HepG2 (cell line): ENCODE measurements at regions not wholly inside any gene's neighbourhood (a gene's known extent, or its start where the extent isn't known, plus 50 kb on each side); places are given as distances from the start of the nearest gene placed in this dataset.

Experiments used
- ATAC-seq: fragments of 200-7000 bp; cut with Tn5 transposase; 3 replicates; pipeline ENCODE4 v1.9.1; 2020; ENCODE audit warnings: mild to moderate bottlenecking, moderate library complexity
- BruUV-seq: library from RNA; stranded (reverse); fragments of 400-500 nt; replicated peaks from 2 replicates; lab custom pipeline; 2021; lab: Mats Ljungman, UMichigan
- CTCF ChIA-PET: fragments of 300-600 bp; formaldehyde crosslinking; extraction: SDS; loops from one replicate; lab custom pipeline; 2021; ENCODE audit warnings: low total read pairs, inconsistent platforms, low intra/inter-chr PET ratio; lab: Yijun Ruan, JAX
- POLR2A ChIA-PET: fragments of 350-600 bp; sonication (Branson Sonifier 250); formaldehyde crosslinking; loops from one replicate; lab custom pipeline; 2020; ENCODE audit warnings: antibody characterized with exemption, inconsistent platforms; lab: Yijun Ruan, JAX
- DNase-seq: peaks from one replicate; pipeline ENCODE4 v3.0.0-alpha.2; 2015; ENCODE audit warnings: low spot score
- FAIRE-seq: peaks from 3 replicates; lab custom pipeline; 2011; peaks lifted over from hg19 to GRCh38; lab: Jason Lieb, UNC
- H2AFZ ChIP-seq: one replicate; pipeline ENCODE4 v1.6.1; 2011; ENCODE audit warnings: low read length, inconsistent platforms
- H3K27ac ChIP-seq: fragments of 300-600 bp; 3 replicates; pipeline ENCODE4 v1.8.0; 2011; ENCODE audit warnings: mixed run types, mild to moderate bottlenecking, mixed read lengths, low read length, inconsistent platforms; ENCODE audit not compliant: insufficient read depth; ENCODE audit errors: extremely low read length
- H3K27me3 ChIP-seq, 2 experiments: fragments of 200-600 bp in 1 of 2; 2 replicates in 1 of 2; 3 replicates in 1 of 2; pipeline versions ENCODE4 v1.6.0 to v1.8.0; 2011; ENCODE audit warnings: low read length in 2 of 2, mild to moderate bottlenecking in 2 of 2, moderate library complexity in 2 of 2, inconsistent platforms in 1 of 2; ENCODE audit not compliant: insufficient read depth in 2 of 2, control insufficient read depth in 1 of 2
- H3K36me3 ChIP-seq, 2 experiments: fragments of 200-600 bp in 1 of 2; replicated peaks in 1 of 2; 2 replicates in 1 of 2; 3 replicates in 1 of 2; pipeline versions ENCODE4 v1.5.1 to v1.8.0; 2011; ENCODE audit warnings: low read length in 2 of 2, inconsistent platforms in 1 of 2; ENCODE audit not compliant: insufficient read depth in 2 of 2, control insufficient read depth in 1 of 2
- H3K4me1 ChIP-seq: 2 replicates; pipeline ENCODE4 v1.5.1; 2012; ENCODE audit warnings: low read length, inconsistent platforms; ENCODE audit not compliant: insufficient read depth
- H3K4me2 ChIP-seq: 2 replicates; pipeline ENCODE4 v1.6.0; 2011; ENCODE audit warnings: low read depth, low read length, inconsistent platforms
- H3K4me3 ChIP-seq, 3 experiments: fragments of 200-600 bp in 1 of 3; sonication (generic), shearing (Covaris generic) in 1 of 3; replicated peaks in 1 of 3; 2 replicates each; pipeline ENCODE4 v1.5.1; 2011 to 2016; ENCODE audit warnings: low read length in 3 of 3, inconsistent platforms in 2 of 3, low read depth in 2 of 3, mild to moderate bottlenecking in 2 of 3, control low read depth in 1 of 3, mixed read lengths in 1 of 3; ENCODE audit not compliant: insufficient read depth in 1 of 3
- H3K79me2 ChIP-seq: one replicate; pipeline ENCODE4 v1.6.1; 2011; ENCODE audit warnings: low read length, inconsistent platforms; ENCODE audit not compliant: insufficient read depth
- H3K9ac ChIP-seq: 2 replicates; pipeline ENCODE4 v1.6.0; 2011; ENCODE audit warnings: mild to moderate bottlenecking, low read depth, low read length, inconsistent platforms; ENCODE audit not compliant: insufficient read depth
- H3K9me3 ChIP-seq: 2 replicates; pipeline ENCODE4 v1.5.1; 2012; ENCODE audit warnings: mild to moderate bottlenecking, low read length
- H4K20me1 ChIP-seq: 2 replicates; pipeline ENCODE4 v1.6.0; 2011; ENCODE audit warnings: inconsistent platforms, mild to moderate bottlenecking, low read length, moderate library complexity; ENCODE audit not compliant: insufficient read depth
- AKAP8 ChIP-seq: sonication (generic); formaldehyde crosslinking; IDR thresholded peaks from 2 replicates; pipeline ENCODE4 v1.5.1; 2020; ENCODE audit warnings: mild to moderate bottlenecking, missing genetic modification reagents
- CCDC6 ChIP-seq: sonication (generic); formaldehyde crosslinking; IDR thresholded peaks from 2 replicates; pipeline ENCODE4 v1.8.1; 2022; ENCODE audit warnings: mild to moderate bottlenecking, missing genetic modification reagents, moderate library complexity
- FOXK2 ChIP-seq: fragments of 450-650 bp; IDR thresholded peaks from 2 replicates; pipeline ENCODE4 v1.6.1; 2016
- JARID2 ChIP-seq: sonication (generic); formaldehyde crosslinking; IDR thresholded peaks from 2 replicates; pipeline ENCODE4 v1.8.1; 2023; ENCODE audit warnings: missing genetic modification reagents, inconsistent platforms; ENCODE audit not compliant: insufficient replicate concordance
- NCOA1 ChIP-seq: sonication (generic); formaldehyde crosslinking; IDR thresholded peaks from 2 replicates; pipeline ENCODE4 v1.9.0; 2021; ENCODE audit warnings: missing genetic modification reagents
- PHF21A ChIP-seq: sonication (generic); formaldehyde crosslinking; IDR thresholded peaks from 2 replicates; pipeline ENCODE4 v1.5.0; 2020; ENCODE audit warnings: mild to moderate bottlenecking, missing genetic modification reagents
- RFXAP ChIP-seq: sonication (generic); formaldehyde crosslinking; IDR thresholded peaks from 2 replicates; pipeline ENCODE4 v1.4.0; 2020; ENCODE audit warnings: missing genetic modification reagents, borderline replicate concordance
- SCMH1 ChIP-seq: sonication (generic); formaldehyde crosslinking; IDR thresholded peaks from 2 replicates; pipeline ENCODE4 v1.9.0; 2021; ENCODE audit warnings: missing genetic modification reagents, mild to moderate bottlenecking, borderline replicate concordance
- TBL1XR1 ChIP-seq: fragments of 150-350 bp; IDR thresholded peaks from 2 replicates; pipeline ENCODE4 v1.6.1; 2014; ENCODE audit warnings: borderline replicate concordance, low read length; ENCODE audit not compliant: partially characterized antibody
- ZFYVE20 ChIP-seq: sonication (generic); formaldehyde crosslinking; IDR thresholded peaks from 2 replicates; pipeline ENCODE4 v1.8.0; 2023; ENCODE audit warnings: low read depth, mild to moderate bottlenecking, moderate library complexity, missing genetic modification reagents, borderline replicate concordance
- ZNF264 ChIP-seq: sonication (generic); formaldehyde crosslinking; IDR thresholded peaks from 2 replicates; pipeline ENCODE4 v1.4.0; 2020; ENCODE audit warnings: missing genetic modification reagents
- ZNF570 ChIP-seq: sonication (generic); formaldehyde crosslinking; IDR thresholded peaks from 2 replicates; pipeline ENCODE4 v1.4.0; 2020; ENCODE audit warnings: mild to moderate bottlenecking, missing genetic modification reagents, borderline replicate concordance
- ZNF678 ChIP-seq: sonication (generic); formaldehyde crosslinking; IDR thresholded peaks from 2 replicates; pipeline ENCODE4 v1.4.0; 2020; ENCODE audit warnings: mild to moderate bottlenecking, missing genetic modification reagents
- ZNF883 ChIP-seq: sonication (generic); formaldehyde crosslinking; IDR thresholded peaks from 2 replicates; pipeline ENCODE4 v1.5.1; 2020; ENCODE audit warnings: mild to moderate bottlenecking, missing genetic modification reagents; ENCODE audit errors: not compliant biosample characterization
- whole genome bisulfite sequencing: methylation state at CpG from one replicate; pipeline ENCODE4 v1.1.6; 2017; ENCODE audit warnings: low lambda C conversion rate; 5-methylcytosine and 5-hydroxymethylcytosine counted together
- in situ Hi-C: cut with HindIII; loops from 2 replicates; pipeline ENCODE4 v1.10.0; 2017; ENCODE audit warnings: low pct_unique_long_range_greater_than_20kb; ENCODE audit not compliant: extremely low pct_ligation_motif_present
- intact Hi-C: fragments of 100-400 bp; cut with micrococcal nuclease; formaldehyde crosslinking; loops from one replicate; pipeline ENCODE4 v1.10.0; 2022; ENCODE audit not compliant: unreplicated experiment
- TF ChIP-seq, protein P1 (sequence below): sonication (generic); formaldehyde crosslinking; IDR thresholded peaks from 2 replicates; pipeline ENCODE4 v1.5.0; 2020; ENCODE audit warnings: mild to moderate bottlenecking, missing genetic modification reagents, borderline replicate concordance
- TF ChIP-seq, protein P2 (sequence below): IDR thresholded peaks from 2 replicates; pipeline ENCODE4 v1.6.1; 2016; ENCODE audit warnings: missing compliant biosample characterization, missing genetic modification reagents, borderline replicate concordance
- TF ChIP-seq, protein P3 (sequence below): sonication (generic); formaldehyde crosslinking; IDR thresholded peaks from 2 replicates; pipeline ENCODE4 v1.5.0; 2020; ENCODE audit warnings: missing genetic modification reagents
- TF ChIP-seq, protein P4 (sequence below), 2 experiments: fragments of 450-650 bp in 1 of 2; sonication (generic) in 1 of 2; formaldehyde crosslinking; IDR thresholded peaks; 2 replicates each; pipeline versions ENCODE4 v1.5.0 to v1.8.0; 2020 to 2022; ENCODE audit warnings: mild to moderate bottlenecking in 1 of 2, missing genetic modification reagents in 1 of 2

DNA sequence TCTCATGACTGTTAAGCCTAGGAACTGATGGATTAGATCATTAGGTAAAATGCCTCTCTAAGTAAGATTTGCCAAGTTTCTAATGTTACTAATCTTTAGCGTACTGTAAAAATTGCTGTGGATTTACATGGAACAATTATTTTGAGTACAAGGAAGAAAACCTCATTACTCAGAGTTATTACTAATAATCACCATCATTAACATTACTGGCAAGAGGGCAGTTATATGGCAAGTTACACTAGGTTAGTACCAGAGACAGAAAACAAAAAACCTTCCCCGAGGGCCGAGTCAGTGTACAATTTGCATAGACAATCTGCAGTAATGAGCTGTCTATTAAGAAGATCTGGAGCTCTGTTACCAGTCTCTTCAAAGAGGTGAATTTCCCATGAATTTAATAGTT is 775.6 kb downstream of the GATA3 start (continued):
- TF ChIP-seq ZNF883 (CRISPR knock-in tag) (no peak), FOXK2 (no peak), ZNF678 (CRISPR knock-in tag) (no peak), TBL1XR1 (no peak), AKAP8 (CRISPR knock-in tag) (no peak)
- TF ChIP-seq, protein P1, sequence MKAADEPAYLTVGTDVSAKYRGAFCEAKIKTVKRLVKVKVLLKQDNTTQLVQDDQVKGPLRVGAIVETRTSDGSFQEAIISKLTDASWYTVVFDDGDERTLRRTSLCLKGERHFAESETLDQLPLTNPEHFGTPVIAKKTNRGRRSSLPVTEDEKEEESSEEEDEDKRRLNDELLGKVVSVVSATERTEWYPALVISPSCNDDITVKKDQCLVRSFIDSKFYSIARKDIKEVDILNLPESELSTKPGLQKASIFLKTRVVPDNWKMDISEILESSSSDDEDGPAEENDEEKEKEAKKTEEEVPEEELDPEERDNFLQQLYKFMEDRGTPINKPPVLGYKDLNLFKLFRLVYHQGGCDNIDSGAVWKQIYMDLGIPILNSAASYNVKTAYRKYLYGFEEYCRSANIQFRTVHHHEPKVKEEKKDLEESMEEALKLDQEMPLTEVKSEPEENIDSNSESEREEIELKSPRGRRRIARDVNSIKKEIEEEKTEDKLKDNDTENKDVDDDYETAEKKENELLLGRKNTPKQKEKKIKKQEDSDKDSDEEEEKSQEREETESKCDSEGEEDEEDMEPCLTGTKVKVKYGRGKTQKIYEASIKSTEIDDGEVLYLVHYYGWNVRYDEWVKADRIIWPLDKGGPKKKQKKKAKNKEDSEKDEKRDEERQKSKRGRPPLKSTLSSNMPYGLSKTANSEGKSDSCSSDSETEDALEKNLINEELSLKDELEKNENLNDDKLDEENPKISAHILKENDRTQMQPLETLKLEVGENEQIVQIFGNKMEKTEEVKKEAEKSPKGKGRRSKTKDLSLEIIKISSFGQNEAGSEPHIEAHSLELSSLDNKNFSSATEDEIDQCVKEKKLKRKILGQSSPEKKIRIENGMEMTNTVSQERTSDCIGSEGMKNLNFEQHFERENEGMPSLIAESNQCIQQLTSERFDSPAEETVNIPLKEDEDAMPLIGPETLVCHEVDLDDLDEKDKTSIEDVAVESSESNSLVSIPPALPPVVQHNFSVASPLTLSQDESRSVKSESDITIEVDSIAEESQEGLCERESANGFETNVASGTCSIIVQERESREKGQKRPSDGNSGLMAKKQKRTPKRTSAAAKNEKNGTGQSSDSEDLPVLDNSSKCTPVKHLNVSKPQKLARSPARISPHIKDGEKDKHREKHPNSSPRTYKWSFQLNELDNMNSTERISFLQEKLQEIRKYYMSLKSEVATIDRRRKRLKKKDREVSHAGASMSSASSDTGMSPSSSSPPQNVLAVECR (CRISPR knock-in tag), result no peak

DNA sequence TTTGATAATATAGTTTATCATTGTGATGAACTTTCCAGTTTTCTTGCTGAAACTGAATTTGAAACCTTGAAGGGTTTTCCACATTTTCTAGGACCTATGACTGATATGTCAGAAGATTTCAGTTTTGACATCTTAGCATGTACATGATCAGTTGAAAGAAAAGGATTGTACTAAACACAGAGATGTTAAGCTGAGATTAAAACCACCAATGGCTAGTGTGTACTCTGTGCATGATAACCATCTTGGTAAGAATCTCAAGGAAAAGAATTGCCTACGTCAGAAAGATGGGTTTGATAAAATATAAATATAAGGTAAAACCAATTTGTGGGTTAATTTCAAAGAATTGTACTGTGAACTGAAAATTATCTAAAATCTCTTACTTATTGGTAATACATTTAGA is 776.4 kb downstream of the GATA3 start:
- ChIA-PET CTCF (no interaction called here), POLR2A (no interaction called here)
- Histone ChIP-seq H3K36me3 (no peaks in the 10 kb centered on the region), H3K4me2 (no peak overlapping the region), H3K4me1 (no peaks in the 10 kb centered on the region), H3K79me2 (no peaks in the 10 kb centered on the region), H3K4me3 (no peak overlapping the region), H3K27me3 (no peaks in the 10 kb centered on the region), H4K20me1 (no peaks in the 10 kb centered on the region), H3K27ac (no peak overlapping the region), H3K9me3 (peaks cover 28% of the 10 kb centered on the region; the same call in 1 of the 2 replicates), H2AFZ (no peak overlapping the region), H3K9ac (no peak overlapping the region)
- 3% methylated on average over 1 of the region's 1 CpG for WGBS
- in situ Hi-C loops, result no loop called here
- ATAC-seq (no peak), DNase-seq (no peak), FAIRE-seq (no peak)
- intact Hi-C loops, result no loop called here
- no TSS peak for BruUV-seq
- TF ChIP-seq, protein P2, sequence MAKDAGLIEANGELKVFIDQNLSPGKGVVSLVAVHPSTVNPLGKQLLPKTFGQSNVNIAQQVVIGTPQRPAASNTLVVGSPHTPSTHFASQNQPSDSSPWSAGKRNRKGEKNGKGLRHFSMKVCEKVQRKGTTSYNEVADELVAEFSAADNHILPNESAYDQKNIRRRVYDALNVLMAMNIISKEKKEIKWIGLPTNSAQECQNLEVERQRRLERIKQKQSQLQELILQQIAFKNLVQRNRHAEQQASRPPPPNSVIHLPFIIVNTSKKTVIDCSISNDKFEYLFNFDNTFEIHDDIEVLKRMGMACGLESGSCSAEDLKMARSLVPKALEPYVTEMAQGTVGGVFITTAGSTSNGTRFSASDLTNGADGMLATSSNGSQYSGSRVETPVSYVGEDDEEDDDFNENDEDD (CRISPR knock-in tag), result no peak
- no peak for TF ChIP-seq JARID2 (CRISPR knock-in tag)
- TF ChIP-seq ZFYVE20 (CRISPR knock-in tag), result no peak
- no peak for TF ChIP-seq ZNF264 (CRISPR knock-in tag)
- no peak for TF ChIP-seq CCDC6 (CRISPR knock-in tag)
- TF ChIP-seq SCMH1 (CRISPR knock-in tag), result no peak
- TF ChIP-seq NCOA1, result no peak
- TF ChIP-seq PHF21A, result no peak
- TF ChIP-seq, protein P3, sequence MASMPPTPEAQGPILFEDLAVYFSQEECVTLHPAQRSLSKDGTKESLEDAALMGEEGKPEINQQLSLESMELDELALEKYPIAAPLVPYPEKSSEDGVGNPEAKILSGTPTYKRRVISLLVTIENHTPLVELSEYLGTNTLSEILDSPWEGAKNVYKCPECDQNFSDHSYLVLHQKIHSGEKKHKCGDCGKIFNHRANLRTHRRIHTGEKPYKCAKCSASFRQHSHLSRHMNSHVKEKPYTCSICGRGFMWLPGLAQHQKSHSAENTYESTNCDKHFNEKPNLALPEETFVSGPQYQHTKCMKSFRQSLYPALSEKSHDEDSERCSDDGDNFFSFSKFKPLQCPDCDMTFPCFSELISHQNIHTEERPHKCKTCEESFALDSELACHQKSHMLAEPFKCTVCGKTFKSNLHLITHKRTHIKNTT (CRISPR knock-in tag), result no peak
- TF ChIP-seq, protein P4, sequence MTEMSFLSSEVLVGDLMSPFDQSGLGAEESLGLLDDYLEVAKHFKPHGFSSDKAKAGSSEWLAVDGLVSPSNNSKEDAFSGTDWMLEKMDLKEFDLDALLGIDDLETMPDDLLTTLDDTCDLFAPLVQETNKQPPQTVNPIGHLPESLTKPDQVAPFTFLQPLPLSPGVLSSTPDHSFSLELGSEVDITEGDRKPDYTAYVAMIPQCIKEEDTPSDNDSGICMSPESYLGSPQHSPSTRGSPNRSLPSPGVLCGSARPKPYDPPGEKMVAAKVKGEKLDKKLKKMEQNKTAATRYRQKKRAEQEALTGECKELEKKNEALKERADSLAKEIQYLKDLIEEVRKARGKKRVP (CRISPR knock-in tag; IDR thresholded peaks at IDR 0.05), result no peak
- no peak for TF ChIP-seq RFXAP (CRISPR knock-in tag)
- TF ChIP-seq ZNF570 (CRISPR knock-in tag), result no peak
